Astrocyte of the spinal cord (primary cell): ENCODE measurements at regions not wholly inside any gene's neighbourhood (a gene's known extent, or its start where the extent isn't known, plus 50 kb on each side); places are given as distances from the start of the nearest gene placed in this dataset.
"Not testable (repeated sequence)": the region's sequence is repeated elsewhere in the genome, so short reads cannot be mapped to it uniquely, and the experiment has no call there.

Source experiments
- DNase-seq: peaks from one replicate; pipeline ENCODE4 v3.0.0; 2011; ENCODE audit warnings: low read depth, low spot score
- H3K4me3 ChIP-seq: 2 replicates; pipeline ENCODE4 v1.5.1; 2011; ENCODE audit warnings: low read depth, mild to moderate bottlenecking, low read length, moderate library complexity
- CTCF ChIP-seq: IDR thresholded peaks from 2 replicates; pipeline ENCODE4 v1.5.1; 2012; ENCODE audit warnings: low read depth, mild to moderate bottlenecking, low read length, inconsistent platforms
- in situ Hi-C: cut with HindIII; loops from 2 replicates; pipeline ENCODE4 v1.10.0; 2017; ENCODE audit warnings: low sequenced_read_pairs

DNA sequence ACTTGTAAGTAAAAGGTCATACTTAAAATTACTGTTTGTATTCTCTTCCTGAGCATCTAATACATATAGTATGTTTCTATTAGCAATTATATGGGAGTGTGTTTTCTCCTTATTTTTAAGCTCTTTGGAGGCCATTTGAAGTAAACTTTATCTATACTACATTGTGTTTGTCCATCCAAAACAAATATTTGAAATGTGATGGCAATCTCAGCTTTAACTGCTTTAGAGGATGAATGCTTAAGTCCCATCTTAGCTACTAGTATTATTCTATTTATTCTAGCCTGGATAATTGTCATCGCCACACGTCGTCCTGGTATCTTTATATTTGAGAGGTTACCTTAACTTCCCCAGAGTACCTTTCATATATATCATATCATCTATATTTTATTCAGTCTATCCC lies 335.8 kb downstream of the NAF1 start:
- no peak for TF ChIP-seq CTCF
- DNase-seq, result no peak
- in situ Hi-C loops, result no loop called here
- no peak overlapping the region for H3K4me3 ChIP-seq

DNA sequence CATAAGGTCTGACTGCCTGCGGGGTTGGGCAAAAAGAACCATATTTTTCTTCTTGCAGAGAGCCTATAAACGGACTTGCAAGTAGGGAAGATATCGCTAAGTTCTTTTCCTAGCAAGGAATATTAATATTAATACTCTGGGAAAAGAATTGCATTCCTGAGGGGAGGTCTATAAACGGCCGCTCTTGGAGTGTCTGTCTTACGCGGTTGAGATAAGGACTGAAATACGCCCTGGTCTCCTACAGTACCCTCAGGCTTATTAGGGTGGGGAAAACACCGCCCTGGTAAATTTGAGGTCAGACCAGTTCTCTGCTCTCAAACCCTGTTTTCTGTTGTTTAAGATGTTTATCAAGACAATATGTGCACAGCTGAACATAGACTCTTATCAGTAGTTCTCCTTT lies 349.3 kb downstream of the NAF1 start:
- DNase-seq, in situ Hi-C loops: not testable (repeated sequence)

GRCh38 chr4:162804351-162804924 lies 362.3 kb downstream of the NAF1 start:
- H3K4me3 ChIP-seq, result no peak overlapping the region
- no peak for TF ChIP-seq CTCF
- in situ Hi-C loops, result no loop called here
- no peak for DNase-seq

More for the DNA sequence above, 349.3 kb downstream of the NAF1 start:
- H3K4me3 ChIP-seq, result not testable (repeated sequence)

DNA sequence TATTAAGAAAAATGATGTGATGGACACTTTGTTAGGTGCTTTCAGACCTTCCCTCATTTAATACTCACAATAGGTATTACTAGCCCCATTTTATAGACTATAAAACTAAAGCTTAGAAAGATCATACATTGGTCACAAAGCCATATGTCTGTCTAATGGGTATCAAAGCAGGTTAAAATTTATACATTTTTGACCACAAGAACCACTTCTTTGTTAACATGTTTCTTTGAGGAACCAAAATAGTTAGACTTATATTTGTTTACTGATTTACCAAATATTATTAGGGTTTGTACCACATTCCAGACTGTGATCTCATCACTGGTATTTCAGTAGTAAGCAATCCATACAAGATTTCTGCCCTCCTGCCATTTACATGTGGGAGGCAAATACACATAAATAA lies 363.3 kb downstream of the NAF1 start:
- in situ Hi-C loops, result no loop called here
- TF ChIP-seq CTCF, result no peak
- DNase-seq, result no peak
- H3K4me3 ChIP-seq, result no peak overlapping the region

- in situ Hi-C loops, result no loop called here
- H3K4me3 ChIP-seq, result no peak overlapping the region
- DNase-seq, result no peak
- no peak for TF ChIP-seq CTCF
Measured at GRCh38 chr4:162797108-162797507, 369.6 kb downstream of the NAF1 start.

DNA sequence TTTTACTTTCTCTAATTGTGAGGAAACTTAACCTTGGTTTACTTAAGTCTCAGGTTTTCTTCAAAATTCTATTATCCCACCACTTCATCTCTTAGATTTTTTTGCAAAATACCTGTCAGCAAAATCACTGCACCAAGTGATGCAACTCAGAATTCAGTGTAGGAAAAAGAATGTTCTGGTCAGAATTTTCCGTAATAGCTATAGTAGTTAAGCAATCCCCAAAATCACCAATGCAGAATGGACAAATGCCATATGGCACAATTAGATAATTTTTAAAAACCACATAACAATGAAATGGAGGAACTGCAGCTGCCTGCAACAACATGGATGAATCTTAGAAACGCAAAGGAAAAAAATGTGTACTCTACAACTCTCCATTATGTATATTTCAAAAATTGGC lies 373.1 kb downstream of the NAF1 start:
- DNase-seq, result peak; percentile 12
- in situ Hi-C loops, result no loop called here
- no peak for TF ChIP-seq CTCF
- no peak overlapping the region for H3K4me3 ChIP-seq

DNA sequence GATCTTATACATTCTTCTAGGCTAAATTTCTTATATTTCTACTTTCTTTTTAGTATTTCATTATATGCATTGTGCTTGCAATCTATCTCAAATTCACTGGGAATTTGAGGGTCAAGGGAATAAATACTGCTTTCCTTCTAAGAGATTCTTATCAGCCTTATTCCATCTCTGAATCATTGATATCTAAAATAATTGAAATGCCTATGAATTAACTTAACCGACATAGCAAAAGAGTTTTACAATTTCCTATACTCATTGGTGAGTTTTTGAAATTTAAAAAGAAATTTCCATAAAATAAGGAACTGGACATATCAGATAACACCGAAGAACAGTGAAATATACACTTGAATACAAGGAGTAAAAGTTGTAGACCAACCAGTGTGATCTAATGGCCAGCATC lies 373.7 kb downstream of the NAF1 start:
- no peak overlapping the region for H3K4me3 ChIP-seq
- in situ Hi-C loops, result no loop called here
- DNase-seq, result no peak
- no peak for TF ChIP-seq CTCF
